HCT116 (cell line): ENCODE measurements at regions not wholly inside any gene's neighbourhood (a gene's known extent, or its start where the extent isn't known, plus 50 kb on each side); places are given as distances from the start of the nearest gene placed in this dataset.

Source experiments
- ATAC-seq: fragments of 200-7000 bp; cut with Tn5 transposase; 2 replicates; pipeline ENCODE4 v1.9.1; 2020; ENCODE audit warnings: mild to moderate bottlenecking, moderate library complexity
- BruUV-seq: library from RNA; stranded (reverse); fragments of 400-500 nt; replicated peaks from 2 replicates; lab custom pipeline; 2021; lab: Mats Ljungman, UMichigan
- CTCF ChIA-PET: fragments of 300-600 bp; sonication (Branson Sonifier 250); formaldehyde crosslinking; loops from one replicate; lab custom pipeline; 2021; ENCODE audit warnings: antibody characterized with exemption; lab: Charles Lee
- POLR2A ChIA-PET: fragments of 300-600, 350-600 bp; sonication (Branson Sonifier 250); formaldehyde crosslinking; loops from one replicate; lab custom pipeline; 2021; ENCODE audit warnings: antibody characterized with exemption; lab: Charles Lee
- RAD21 ChIA-PET, 2 experiments: fragments of 300-600 bp; sonication (Branson Sonifier 250); formaldehyde crosslinking; loops; one replicate each; lab custom pipeline; 2023; ENCODE audit warnings: low total read pairs in 2 of 2; ENCODE audit not compliant: uncharacterized antibody in 2 of 2, unreplicated experiment in 2 of 2, low non-redundant PET in 1 of 2; lab: Charles Lee
- DNase-seq: peaks from one replicate; pipeline ENCODE4 v3.0.0-alpha.2; 2010; ENCODE audit warnings: low read depth, low spot score
- H2AFZ ChIP-seq: fragments of 200-600 bp; shearing (Covaris generic), sonication (generic); 2 replicates; pipeline ENCODE4 v1.6.1; 2017; ENCODE audit warnings: low read depth, mixed run types, mixed read lengths, antibody characterized with exemption, low read length; ENCODE audit not compliant: poor library complexity, severe bottlenecking
- H3K27ac ChIP-seq: 2 replicates; pipeline ENCODE4 v1.5.1; 2012; ENCODE audit warnings: low read depth, low read length
- H3K27me3 ChIP-seq: fragments of 200-600 bp; sonication (generic); 2 replicates; pipeline ENCODE4 v1.6.1; 2016; ENCODE audit warnings: mixed run types, low read length, mixed read lengths; ENCODE audit not compliant: insufficient read depth
- H3K36me3 ChIP-seq, 2 experiments: fragments of 200-500 bp in 1 of 2; fragments of 200-600 bp in 1 of 2; sonication (Bioruptor generic) in 1 of 2; sonication (generic) in 1 of 2; 2 replicates each; pipeline versions ENCODE4 v1.5.1 to v1.6.1; 2014 to 2016; ENCODE audit warnings: low read length in 2 of 2, inconsistent platforms in 1 of 2, mixed read lengths in 1 of 2, mixed run types in 1 of 2; ENCODE audit not compliant: insufficient read depth in 2 of 2, control insufficient read depth in 1 of 2
- H3K4me1 ChIP-seq, 2 experiments: fragments of 200-600 bp in 1 of 2; sonication (generic) in 1 of 2; 2 replicates each; pipeline versions ENCODE4 v1.5.1 to v1.6.1; 2012 to 2017; ENCODE audit warnings: low read length in 2 of 2, inconsistent platforms in 1 of 2, mild to moderate bottlenecking in 1 of 2, mixed read lengths in 1 of 2, mixed run types in 1 of 2, moderate library complexity in 1 of 2; ENCODE audit not compliant: insufficient read depth in 2 of 2, control insufficient read depth in 1 of 2
- H3K4me2 ChIP-seq: fragments of 200-600 bp; sonication (generic); 2 replicates; pipeline ENCODE4 v1.6.1; 2017; ENCODE audit warnings: mixed run types, low read length, mixed read lengths
- H3K4me3 ChIP-seq, 2 experiments: fragments of 200-600 bp in 1 of 2; sonication (generic) in 1 of 2; replicated peaks in 1 of 2; 2 replicates each; pipeline ENCODE4 v1.5.1; 2011 to 2016; ENCODE audit warnings: low read length in 2 of 2, control low read depth in 1 of 2, low read depth in 1 of 2, mild to moderate bottlenecking in 1 of 2, mixed read lengths in 1 of 2, mixed run types in 1 of 2
- H3K79me2 ChIP-seq: fragments of 200-600 bp; sonication (generic); 2 replicates; pipeline ENCODE4 v1.6.1; 2017; ENCODE audit warnings: mild to moderate bottlenecking, mixed run types, low read length, moderate library complexity, mixed read lengths; ENCODE audit not compliant: insufficient read depth
- H3K9ac ChIP-seq: fragments of 200-600 bp; sonication (generic); 2 replicates; pipeline ENCODE4 v1.6.1; 2016; ENCODE audit warnings: low read length, mixed read lengths
- H3K9me2 ChIP-seq: fragments of 200-600 bp; sonication (generic), shearing (Covaris generic); 2 replicates; pipeline ENCODE4 v1.6.1; 2017; ENCODE audit warnings: mixed run types, mild to moderate bottlenecking, moderate library complexity; ENCODE audit not compliant: insufficient read depth
- H3K9me3 ChIP-seq, 2 experiments: fragments of 200-500 bp in 1 of 2; fragments of 200-600 bp in 1 of 2; sonication (Bioruptor generic) in 1 of 2; sonication (generic) in 1 of 2; 2 replicates each; pipeline ENCODE4 v1.6.1; 2014 to 2017; ENCODE audit warnings: low read length in 2 of 2, mixed read lengths in 2 of 2, inconsistent platforms in 1 of 2, low read depth in 1 of 2, mild to moderate bottlenecking in 1 of 2, mixed run types in 1 of 2, moderate library complexity in 1 of 2; ENCODE audit not compliant: control insufficient read depth in 1 of 2, insufficient read depth in 1 of 2
- H4K20me1 ChIP-seq: fragments of 200-600 bp; sonication (generic), shearing (Covaris generic); 2 replicates; pipeline ENCODE4 v1.6.1; 2017; ENCODE audit warnings: mixed run types, mild to moderate bottlenecking, moderate library complexity; ENCODE audit not compliant: insufficient read depth
- ATF3 ChIP-seq: IDR thresholded peaks from 2 replicates; pipeline ENCODE4 v1.6.1; 2012
- CEBPB ChIP-seq: IDR thresholded peaks from 2 replicates; pipeline ENCODE4 v1.6.1; 2012; ENCODE audit warnings: low read depth
- CTCF ChIP-seq, 3 experiments: fragments of 200-600 bp in 1 of 3; sonication (generic) in 1 of 3; IDR thresholded peaks in 2 of 3; conservative IDR thresholded peaks in 1 of 3; 2 replicates each; pipeline ENCODE4 v1.5.1; 2012 to 2017; ENCODE audit warnings: low read depth in 2 of 3, low read length in 2 of 3, antibody characterized with exemption in 1 of 3, borderline replicate concordance in 1 of 3, control low read depth in 1 of 3, mild to moderate bottlenecking in 1 of 3, mixed read lengths in 1 of 3, mixed run types in 1 of 3, moderate library complexity in 1 of 3; ENCODE audit not compliant: insufficient read depth in 1 of 3
- EGR1 ChIP-seq: IDR thresholded peaks from 2 replicates; pipeline ENCODE4 v1.6.1; 2012; ENCODE audit warnings: low read depth
- ELF1 ChIP-seq: IDR thresholded peaks from 2 replicates; pipeline ENCODE4 v1.6.1; 2012; ENCODE audit warnings: low read depth, borderline replicate concordance
- EZH2 ChIP-seq: fragments of 200-600 bp; sonication (generic); IDR thresholded peaks from 2 replicates; pipeline ENCODE4 v1.6.1; 2017; ENCODE audit warnings: antibody characterized with exemption, mixed run types
- EZH2phosphoT487 ChIP-seq: fragments of 200-600 bp; IDR thresholded peaks from 2 replicates; pipeline ENCODE4 v1.6.1; 2018; ENCODE audit warnings: antibody characterized with exemption, borderline replicate concordance
- POLR2A ChIP-seq: IDR thresholded peaks from 2 replicates; pipeline ENCODE4 v1.7.0; 2011; ENCODE audit warnings: borderline replicate concordance; ENCODE audit not compliant: insufficient read depth, insufficient read length; ENCODE audit errors: extremely low read depth
- REST ChIP-seq: IDR thresholded peaks from 2 replicates; pipeline ENCODE4 v1.6.1; 2012; ENCODE audit warnings: low read depth
- SIN3A ChIP-seq: IDR thresholded peaks from 2 replicates; pipeline ENCODE4 v1.6.1; 2012; ENCODE audit warnings: low read depth
- YY1 ChIP-seq: IDR thresholded peaks from 2 replicates; pipeline ENCODE4 v1.6.1; 2011; ENCODE audit warnings: low read length, low read depth, moderate library complexity, mild to moderate bottlenecking; ENCODE audit not compliant: insufficient replicate concordance; ENCODE audit errors: extremely low read depth
- ZBTB33 ChIP-seq: IDR thresholded peaks from 2 replicates; pipeline ENCODE4 v1.6.1; 2011; ENCODE audit warnings: mild to moderate bottlenecking, low read length, moderate library complexity; ENCODE audit not compliant: insufficient replicate concordance; ENCODE audit errors: extremely low read depth
- ZNF274 ChIP-seq: fragments of 200-500 bp; sonication (Bioruptor generic); IDR thresholded peaks from 2 replicates; pipeline ENCODE4 v1.6.1; 2014; ENCODE audit warnings: mild to moderate bottlenecking, low read depth, low read length, inconsistent platforms
- intact Hi-C: fragments of 100-400 bp; cut with micrococcal nuclease; formaldehyde crosslinking; loops from 2 replicates; pipeline ENCODE4 v1.10.0; 2022

GRCh38 chr3:24714436-24714835 lies 219.8 kb upstream of the THRB start:
- DNase-seq = no peak
- no peak overlapping the region for H3K4me3 ChIP-seq
- no peak overlapping the region for H3K27ac ChIP-seq
- peaks cover 7% of the 10 kb centered on the region for H3K27me3 ChIP-seq
- H3K4me2 ChIP-seq = no peak overlapping the region
- H3K79me2 ChIP-seq = no peaks in the 10 kb centered on the region
- no peaks in the 10 kb centered on the region for H3K9me3 ChIP-seq
- H3K36me3 ChIP-seq = no peaks in the 10 kb centered on the region
- H3K9ac ChIP-seq = no peak overlapping the region
- no peaks in the 10 kb centered on the region for H3K9me2 ChIP-seq
- ChIA-PET CTCF (no interaction called here), POLR2A (no interaction called here)
- intact Hi-C loops = no loop called here
- TF ChIP-seq ZBTB33 (no peak), CTCF (IDR thresholded peaks at IDR 0.05 in 2 of 3, conservative IDR thresholded peaks at IDR 0.05 in 1 of 3; ENCODE audit: borderline replicate concordance in 1 of 3, insufficient read depth in 1 of 3, low read depth in 2 of 3, low read length in 2 of 3) (no peak), EGR1 (no peak), YY1 (no peak), POLR2A (no peak), ELF1 (no peak), SIN3A (no peak), EZH2phosphoT487 (no peak), REST (no peak), EZH2 (no peak), ZNF274 (no peak), ATF3 (no peak), CEBPB (no peak)
- TF ChIP-seq, all 23 proteins: peak for 0
- ATAC-seq = no peak
- Histone ChIP-seq H2AFZ (no peak overlapping the region), H4K20me1 (no peaks in the 10 kb centered on the region), H3K4me1 (no peaks in the 10 kb centered on the region)
- RAD21 ChIA-PET = no interaction called here
- BruUV-seq = no TSS peak
